ENCODE measurements at regions not wholly inside any gene's neighbourhood (a gene's known extent, or its start where the extent isn't known, plus 50 kb on each side); places are given as distances from the start of the nearest gene placed in this dataset.
A peak's percentile ranks its signal among the peaks of the same experiment; 100 is the strongest.

DNA sequence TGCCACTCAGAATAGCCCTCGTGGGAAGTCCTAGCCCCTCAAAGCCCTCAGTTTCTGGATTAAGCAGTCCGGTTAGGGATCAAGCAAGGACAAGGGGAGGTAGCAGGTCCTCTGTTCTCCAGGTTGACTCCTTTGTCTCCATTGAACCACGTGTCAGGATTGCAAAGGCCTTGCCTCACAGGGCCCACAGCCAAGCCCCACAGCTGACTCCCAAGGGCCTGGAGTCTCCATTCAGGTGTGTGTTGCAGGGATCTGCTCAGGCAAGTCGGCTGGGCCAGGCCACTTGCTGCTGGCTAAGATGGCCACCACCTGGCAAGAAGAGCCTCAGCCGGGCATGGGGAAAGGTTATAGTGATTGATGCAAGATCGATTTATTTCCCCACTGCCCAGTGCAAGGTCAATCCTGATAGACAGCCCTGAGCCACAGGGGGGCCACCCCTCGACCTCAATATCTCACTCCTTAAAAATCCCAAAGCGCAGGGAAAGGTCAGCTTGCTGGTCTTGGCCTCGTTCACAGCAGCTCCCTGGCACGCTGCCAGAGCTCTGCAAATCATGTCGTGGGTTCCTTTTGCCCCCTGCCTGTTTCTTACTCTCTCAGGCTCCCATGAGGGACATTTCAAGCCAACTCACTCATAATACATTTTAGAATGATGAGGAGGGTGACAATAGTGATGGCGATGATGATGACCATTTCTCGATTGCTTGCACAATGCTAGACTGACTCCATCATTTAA lies 75.9 kb downstream of the EDN3 start:
- no peak overlapping the region for H3K27ac ChIP-seq
- H3K4me3 ChIP-seq = no peak overlapping the region

DNA sequence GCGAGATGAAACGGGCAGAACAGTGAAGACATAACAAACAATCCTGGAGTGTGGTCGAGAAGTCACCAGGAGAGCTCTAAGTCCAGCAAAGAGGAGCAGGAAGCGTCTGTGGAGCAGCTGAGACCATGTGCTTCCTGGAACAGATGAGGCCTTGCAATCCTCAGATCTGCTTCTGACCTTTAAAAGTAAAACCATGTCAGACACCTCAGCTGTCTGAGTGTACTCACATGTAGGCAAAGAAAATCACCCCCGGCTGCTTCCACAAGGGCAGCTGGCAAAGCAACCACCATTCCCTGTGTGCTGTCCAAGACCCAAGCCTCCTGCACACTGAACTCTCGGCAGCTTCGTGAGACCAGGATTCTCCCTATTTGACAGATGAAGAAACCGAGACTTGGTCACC lies 76.6 kb downstream of the EDN3 start:
- H3K27ac ChIP-seq = no peak overlapping the region
- H3K4me3 ChIP-seq = no peak overlapping the region

DNA sequence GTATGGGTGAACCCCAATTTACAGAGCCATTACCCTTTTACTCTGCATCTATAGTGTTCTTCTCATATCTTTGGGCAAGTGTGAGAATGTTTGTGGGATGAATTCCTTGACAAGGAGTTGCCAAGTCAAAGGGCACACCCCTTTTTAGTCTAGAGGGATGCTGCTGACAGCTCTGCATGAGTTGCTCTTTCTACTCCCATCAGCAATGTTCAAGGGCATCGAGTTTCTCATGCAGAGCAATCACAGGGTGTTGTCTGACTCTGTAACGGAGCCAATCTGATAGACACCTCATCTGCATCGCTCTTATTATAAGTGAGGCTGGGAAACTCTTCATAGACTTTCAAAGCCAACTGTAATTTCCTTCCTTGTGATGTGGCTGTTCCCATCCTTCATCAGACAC lies 77.4 kb downstream of the EDN3 start:
- H3K27ac ChIP-seq = no peak overlapping the region
- H3K4me3 ChIP-seq = no peak overlapping the region

DNA sequence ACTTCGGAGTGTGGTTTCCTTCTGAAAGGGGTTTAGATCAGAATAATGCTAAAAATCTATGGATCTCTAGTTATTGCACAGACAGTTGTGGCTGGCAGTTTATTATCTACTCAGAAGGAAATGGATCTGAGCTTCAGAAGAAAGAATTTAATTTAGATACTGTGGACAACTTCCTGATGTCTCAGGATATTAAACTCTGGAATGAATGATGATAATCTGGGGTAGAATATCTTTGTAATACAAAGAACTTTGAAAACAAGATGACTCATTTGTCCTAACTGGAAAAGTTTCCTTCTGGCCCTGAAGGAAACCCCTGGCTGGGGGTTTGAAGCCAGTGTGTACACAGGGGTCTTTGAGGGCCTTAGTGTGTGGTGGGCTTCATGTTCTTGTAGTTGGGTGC lies 78.0 kb downstream of the EDN3 start:
- no peak overlapping the region for H3K4me3 ChIP-seq
- H3K27ac ChIP-seq = peak overlapping the region in 2 of 21 experiments; percentile 35 to 47

DNA sequence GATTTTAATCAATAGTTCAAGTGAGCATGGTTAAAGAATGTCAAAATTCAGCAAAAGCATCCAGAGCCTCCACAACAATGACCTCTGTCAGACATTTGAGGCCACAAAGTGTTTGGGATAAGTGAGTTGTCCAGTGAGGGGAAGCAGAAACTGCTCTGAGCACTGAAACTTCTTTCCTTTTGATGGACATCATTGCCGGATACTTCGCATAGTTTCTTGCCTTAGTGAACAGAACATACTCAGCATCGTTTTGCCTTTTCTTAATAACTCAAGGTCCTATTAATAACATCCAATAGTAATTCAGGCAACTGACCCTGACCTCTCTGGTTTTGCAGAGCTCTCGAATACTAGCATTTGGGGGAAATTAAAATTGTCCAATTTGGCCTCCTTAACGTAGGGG lies 78.6 kb downstream of the EDN3 start:
- Histone ChIP-seq H3K27ac (peak overlapping the region in 2 of 21 experiments; percentile 35 to 47), H3K4me3 (no peak overlapping the region)

DNA sequence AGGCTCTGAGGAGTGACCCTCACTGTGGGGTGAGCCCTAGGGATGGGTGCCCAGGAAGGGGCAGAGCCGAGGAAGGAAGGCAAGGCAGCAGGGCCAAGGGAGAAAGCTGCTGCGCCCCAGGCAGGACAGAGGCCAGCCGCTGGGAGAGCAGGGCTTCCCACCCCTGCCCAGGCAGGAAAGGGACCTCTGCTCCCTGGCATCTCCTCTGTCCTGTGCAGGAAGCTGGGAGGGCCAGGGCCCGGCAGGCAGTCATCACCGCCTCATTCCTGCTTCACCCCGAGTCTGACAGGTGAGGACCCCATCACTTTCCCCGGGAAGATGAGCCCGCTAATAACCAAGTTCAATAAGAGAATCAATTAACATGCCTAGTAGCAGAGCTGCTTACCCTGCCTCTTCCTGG lies 81.3 kb downstream of the EDN3 start:
- Histone ChIP-seq H3K4me3 (no peak overlapping the region), H3K27ac (no peak overlapping the region)

DNA sequence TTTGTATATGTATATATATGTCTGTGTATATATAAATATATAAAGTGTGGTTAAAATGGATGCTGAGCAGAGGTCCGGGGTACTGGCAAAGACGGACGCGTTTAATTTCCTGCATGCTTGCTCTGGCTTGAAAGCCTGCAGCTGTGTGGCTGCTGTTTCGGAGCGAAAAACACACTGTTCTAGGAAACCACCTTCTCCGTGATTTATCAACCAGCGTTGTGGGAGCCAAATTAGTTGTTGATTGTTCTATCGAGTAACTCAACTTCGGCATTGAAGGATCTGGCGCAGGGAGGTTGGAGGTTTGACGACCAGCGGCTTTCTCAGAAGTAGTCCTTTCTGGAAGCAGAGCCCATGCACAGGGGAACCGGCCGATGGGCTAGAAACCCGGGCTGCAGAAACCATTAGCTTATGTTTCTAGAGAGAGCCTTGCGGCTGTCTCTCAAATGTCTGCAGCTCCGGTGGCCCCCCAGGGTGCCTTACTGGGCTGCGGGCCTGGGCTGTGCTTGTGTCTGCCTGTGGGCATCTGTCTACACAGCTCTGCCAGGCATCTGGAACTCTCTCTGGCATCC lies 81.8 kb downstream of the EDN3 start:
- Histone ChIP-seq H3K4me3 (no peak overlapping the region), H3K27ac (no peak overlapping the region)

DNA sequence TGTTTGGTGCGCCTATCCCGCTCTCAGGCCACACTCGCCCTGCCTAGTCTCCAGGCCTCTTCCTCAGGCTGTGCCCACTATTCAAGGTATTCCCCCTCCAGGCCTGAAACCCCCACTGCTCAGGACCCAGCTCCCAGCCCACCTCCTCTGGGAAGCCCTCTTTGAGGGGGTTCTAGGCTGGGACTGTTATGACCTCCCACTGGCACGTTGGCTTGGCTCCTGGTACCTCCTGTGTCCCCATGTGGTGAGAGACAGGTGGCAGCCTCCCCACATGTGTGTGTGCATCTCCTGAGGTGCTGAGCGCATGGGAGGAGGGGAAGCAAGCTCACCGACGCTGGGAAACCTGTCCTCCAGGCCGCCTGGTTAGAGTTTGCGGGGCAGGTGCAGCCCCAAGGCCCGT lies 82.5 kb downstream of the EDN3 start:
- Histone ChIP-seq H3K4me3 (no peak overlapping the region), H3K27ac (no peak overlapping the region)

DNA sequence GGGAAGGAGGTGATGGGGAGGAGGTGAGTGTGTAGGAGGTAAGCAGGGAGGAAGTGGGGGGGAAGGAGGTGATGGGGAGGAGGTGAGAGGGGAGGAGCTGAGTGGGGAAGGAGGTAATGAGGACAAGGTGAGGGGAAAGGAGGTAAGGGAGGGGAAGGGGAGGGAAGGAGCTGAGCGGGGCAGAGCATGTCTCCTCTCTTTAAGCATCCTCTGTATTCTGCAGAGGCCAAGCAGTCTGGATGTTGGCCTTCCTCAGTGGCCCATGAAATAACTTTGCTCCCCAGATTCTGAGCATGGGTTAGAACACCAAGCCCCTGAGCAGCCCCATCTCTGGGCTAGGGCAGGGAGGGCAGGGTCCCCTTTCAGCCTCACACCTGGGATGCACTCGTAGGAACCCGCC lies 84.6 kb downstream of the EDN3 start:
- H3K27ac ChIP-seq = no peak overlapping the region
- H3K4me3 ChIP-seq = no peak overlapping the region

DNA sequence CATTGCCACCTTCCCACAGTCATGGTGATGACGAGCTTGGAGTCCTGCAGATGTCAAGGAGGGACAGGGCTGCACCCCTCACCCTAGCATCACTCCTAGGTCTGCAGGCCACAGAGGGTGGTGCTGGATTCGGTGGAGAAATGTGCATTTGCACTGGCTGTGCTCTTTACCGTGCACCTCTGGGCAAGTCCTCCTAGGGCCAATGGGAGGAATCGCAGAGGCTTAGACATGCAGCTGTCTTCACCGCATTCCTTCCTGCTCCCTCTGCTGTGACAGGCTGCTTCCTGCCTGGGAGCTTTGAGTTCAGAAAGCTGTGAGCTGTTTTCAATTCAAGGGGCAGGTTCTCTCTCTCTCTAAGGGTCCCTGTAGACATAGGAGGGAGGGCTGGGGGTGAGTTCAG lies 85.1 kb downstream of the EDN3 start:
- H3K4me3 ChIP-seq = no peak overlapping the region
- no peak overlapping the region for H3K27ac ChIP-seq

DNA sequence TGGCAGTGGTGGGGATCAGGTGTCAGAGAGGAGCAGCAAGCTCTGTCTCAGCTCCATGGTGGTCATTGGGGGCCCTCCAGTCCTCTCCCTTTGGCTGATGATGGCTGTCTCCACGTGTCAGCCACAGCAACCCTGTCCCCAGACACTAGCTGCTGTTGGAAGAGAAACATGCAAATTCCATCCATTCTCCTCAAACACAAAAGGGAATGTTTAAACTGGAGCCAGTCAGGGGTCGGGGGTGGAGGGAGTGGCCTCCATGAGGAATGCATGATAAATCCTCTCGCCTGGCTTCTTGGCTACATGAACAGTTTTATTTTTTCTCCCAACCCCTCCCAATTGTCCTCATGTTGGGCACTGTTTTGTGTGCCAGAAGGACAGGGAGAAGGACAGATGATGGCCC lies 86.4 kb downstream of the EDN3 start:
- H3K27ac ChIP-seq = no peak overlapping the region
- no peak overlapping the region for H3K4me3 ChIP-seq

DNA sequence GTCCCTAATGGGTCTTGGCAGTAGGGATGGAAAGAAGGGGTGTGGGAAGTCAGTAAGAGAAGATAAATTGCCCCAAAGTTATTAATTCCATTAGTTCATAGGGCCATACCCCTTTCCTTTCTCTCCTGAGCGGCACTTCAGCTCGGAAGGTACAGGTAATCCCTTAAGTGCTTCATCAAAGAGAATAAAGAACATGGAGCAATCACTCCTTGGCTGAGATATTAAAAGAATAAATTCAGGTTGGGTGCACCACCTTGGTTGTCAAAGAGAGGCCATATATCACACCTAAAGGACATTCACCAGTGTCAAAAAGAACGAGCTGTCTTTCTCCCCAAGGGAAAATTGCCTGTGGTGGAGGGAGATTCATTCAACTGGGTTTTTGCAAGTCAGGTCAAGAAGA lies 87.5 kb downstream of the EDN3 start:
- Histone ChIP-seq H3K27ac (no peak overlapping the region), H3K4me3 (no peak overlapping the region)

DNA sequence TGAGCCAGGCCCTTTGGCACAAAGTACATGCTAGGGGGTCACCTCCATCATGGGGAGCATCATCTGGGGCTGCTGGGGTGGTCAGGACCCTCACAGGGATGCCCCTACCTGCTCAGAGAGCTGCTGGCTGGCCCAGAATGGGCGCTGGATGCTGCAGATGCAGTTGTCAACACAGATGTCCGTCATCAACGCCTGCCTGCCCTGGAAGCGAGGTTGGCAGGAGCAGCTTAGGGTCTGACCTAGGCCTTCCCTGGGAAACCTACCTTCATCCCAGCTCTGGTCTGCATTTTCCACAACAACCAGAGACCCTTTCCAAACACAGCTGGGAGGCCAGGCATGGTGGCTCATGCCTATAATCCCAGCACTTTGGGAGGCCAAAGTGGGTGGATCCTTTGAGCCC lies 88.0 kb downstream of the EDN3 start:
- no peak overlapping the region for H3K27ac ChIP-seq

DNA sequence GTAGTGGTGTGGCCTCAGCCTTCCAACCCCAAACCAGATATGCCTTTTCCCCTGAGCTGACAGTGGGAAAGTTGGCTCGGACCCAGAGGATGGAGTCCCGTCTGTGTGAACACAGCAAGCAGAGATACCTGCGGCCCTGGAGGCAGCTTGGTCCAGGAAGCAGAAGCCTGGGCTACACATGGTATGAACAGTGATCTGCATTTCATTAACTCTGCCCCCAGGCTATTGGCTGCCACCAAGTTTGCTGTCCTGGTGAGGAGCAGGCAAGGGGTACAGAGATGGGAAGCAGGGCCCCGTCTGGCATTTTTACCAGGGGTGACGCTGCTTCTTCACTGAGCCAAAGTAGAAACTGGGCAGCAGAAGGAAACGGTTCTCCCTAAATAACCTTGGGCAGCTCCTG lies 90.0 kb downstream of the EDN3 start:
- Histone ChIP-seq H3K27ac (no peak overlapping the region), H3K4me3 (no peak overlapping the region)

More for the DNA sequence above, 88.0 kb downstream of the EDN3 start:
- no peak overlapping the region for H3K4me3 ChIP-seq

DNA sequence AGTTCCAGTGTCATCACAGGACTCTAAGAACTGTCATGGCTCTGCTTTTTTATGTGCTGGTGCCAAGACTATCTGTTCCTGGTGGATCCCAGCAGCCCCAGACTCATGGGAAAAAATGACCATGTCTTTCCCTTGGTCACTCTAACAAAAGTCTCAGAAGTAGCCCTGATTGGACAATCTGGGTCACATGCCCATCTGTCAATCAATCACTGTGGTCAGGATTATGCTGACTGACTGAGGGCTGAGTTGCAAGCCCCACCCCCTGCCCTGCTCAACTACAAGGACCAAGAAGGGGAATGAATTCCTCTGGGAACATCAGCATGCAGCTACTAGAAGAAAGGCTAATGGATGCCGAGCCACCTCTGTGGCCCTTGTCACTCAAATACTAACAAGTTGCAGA lies 91.6 kb downstream of the EDN3 start:
- no peak overlapping the region for H3K4me3 ChIP-seq
- no peak overlapping the region for H3K27ac ChIP-seq

DNA sequence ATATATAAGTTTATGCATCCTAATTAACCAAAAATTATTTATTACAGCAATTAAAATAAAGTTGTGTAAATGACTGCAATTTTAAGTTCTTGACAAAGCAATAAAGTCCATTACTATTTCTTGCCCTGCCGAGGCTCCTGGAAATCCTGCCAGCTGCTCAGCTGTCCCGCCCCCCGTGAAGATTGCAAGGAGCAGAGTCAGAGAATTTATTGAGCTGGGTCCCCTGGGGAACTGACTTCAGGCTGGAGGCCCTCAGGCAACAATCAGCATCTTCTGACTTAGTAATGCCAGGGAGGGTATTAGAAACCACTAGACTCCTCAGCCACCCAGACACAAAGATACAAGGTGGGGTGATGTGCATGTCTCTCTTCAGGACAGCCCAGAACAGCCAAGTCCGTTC lies 92.3 kb downstream of the EDN3 start:
- Histone ChIP-seq H3K4me3 (no peak overlapping the region), H3K27ac (no peak overlapping the region)

DNA sequence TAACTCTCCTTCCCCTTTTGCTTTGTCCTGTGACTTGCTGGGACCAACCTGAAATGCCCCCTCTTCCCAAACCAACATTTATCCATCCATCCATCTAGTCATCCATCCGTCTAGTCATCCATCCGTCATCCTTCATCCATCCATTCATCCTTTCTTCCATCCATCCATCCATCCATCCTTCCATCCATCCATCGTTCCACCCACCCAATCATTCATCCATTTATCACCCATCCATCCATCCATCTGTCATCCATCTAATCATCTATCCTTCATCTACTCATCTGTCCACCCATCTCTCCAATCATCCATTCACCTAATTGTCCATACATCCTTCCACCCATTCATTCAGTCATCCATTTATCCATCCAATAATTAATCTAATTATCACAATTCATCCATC lies 92.7 kb downstream of the EDN3 start:
- H3K27ac ChIP-seq = no peak overlapping the region
- H3K4me3 ChIP-seq = no peak overlapping the region

DNA sequence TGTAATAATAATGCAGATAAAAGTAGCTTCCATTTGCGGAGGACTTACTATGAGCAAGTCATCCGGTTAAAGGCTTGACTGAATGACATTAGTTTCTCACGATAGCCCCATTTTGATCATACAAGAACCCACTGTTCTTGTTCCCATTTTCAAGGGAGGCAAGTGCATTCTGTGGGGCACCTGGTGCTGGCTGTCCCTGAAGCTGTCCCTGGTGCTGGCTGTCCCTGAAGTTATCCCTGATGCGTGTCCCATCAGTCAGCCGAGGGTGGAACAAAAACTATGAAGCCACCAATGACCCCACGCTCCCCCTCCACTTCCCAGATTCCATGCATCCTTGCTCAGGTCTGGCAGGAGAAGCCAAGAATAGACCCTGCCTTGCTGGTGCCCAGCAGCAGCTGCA lies 95.3 kb downstream of the EDN3 start:
- Histone ChIP-seq H3K27ac (no peak overlapping the region), H3K4me3 (no peak overlapping the region)

DNA sequence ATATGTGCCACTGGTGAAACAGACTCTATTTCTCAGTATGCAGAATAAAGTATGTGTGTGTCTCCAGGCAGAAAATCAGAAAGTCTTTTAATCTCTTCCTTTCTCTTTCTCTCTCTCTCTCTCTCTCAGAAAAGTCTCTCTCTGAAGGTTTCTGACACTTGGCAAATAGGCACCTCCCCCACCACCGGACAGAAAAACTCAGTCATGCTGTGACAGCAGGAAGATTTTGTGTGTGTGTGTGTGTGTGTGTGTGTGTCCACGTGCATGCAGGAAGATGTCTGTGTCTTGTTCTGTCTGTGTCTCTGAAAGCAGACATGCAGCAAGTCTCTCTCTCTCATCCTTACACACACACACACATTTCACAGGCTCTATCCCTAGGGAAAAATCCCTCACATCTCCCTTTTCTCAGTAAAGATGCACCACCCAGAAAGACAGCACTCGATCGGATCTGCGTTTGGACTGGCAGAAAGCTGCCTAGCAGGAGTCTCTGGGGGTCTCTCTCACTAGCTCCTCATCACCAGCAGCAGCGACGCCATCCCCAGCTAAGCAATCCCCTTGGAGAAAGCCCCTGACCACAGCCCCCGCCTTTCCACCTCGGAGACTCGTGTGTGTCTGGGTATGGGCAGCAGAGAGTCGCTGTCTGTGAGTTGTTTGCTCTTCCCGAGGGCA lies 98.3 kb downstream of the EDN3 start:
- Histone ChIP-seq H3K27ac (no peak overlapping the region), H3K4me3 (no peak overlapping the region)

DNA sequence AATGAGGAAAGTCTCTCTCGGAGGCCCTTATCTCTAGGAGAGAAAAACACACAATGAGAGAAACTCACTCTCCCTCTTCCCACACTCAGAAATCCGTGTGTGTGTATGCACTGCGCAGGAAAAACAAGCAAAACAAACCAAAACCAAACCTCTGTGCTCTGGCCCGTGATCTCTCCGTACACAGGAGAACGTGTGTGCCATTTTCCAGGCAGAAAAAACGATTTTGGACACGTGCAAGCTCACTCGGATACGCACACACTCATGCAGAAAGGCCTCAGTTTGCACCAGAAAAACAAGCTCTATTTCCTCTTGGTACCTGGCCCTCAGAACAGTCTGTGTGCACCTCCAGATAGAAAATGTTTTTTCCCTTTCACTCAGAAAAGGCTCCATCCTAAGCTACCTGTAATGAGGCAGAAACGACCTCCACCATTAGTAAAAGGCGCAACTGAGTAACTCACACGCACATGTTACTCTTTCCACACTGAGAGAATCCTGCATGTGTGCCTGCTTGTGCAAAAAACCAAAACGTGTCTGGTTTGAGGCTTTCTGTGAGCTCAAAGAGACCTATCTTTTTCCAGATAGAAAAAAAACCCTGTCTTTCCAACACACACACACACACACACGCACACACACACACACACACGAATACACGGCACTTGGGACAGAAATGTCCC lies 99.2 kb downstream of the EDN3 start:
- no peak overlapping the region for H3K27ac ChIP-seq
- H3K4me3 ChIP-seq = no peak overlapping the region

DNA sequence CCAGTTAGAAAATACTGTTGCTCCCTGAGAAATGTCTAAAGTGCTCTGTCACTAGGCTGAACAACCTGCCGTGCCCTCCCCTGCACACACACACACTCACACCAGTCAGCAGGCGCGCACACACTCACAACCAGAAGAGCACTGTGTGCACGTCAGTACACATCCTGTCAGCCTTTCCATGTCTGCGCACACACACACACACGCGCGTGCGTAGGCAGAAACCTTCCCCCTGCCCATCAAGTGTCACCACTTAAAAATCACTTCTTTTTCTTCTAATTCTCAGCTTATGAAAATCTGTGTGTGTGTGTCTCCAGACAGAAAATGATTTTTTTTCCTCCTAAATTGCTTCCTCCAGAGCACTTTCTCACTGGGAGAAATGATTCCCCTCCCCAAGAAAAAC lies 100.3 kb downstream of the EDN3 start:
- Histone ChIP-seq H3K27ac (no peak overlapping the region), H3K4me3 (no peak overlapping the region)

All from skin epidermis (tissue), 12 donors.